ENCODE measurements at regions not wholly inside any gene's neighbourhood (a gene's known extent, or its start where the extent isn't known, plus 50 kb on each side); places are given as distances from the start of the nearest gene placed in this dataset.

DNA sequence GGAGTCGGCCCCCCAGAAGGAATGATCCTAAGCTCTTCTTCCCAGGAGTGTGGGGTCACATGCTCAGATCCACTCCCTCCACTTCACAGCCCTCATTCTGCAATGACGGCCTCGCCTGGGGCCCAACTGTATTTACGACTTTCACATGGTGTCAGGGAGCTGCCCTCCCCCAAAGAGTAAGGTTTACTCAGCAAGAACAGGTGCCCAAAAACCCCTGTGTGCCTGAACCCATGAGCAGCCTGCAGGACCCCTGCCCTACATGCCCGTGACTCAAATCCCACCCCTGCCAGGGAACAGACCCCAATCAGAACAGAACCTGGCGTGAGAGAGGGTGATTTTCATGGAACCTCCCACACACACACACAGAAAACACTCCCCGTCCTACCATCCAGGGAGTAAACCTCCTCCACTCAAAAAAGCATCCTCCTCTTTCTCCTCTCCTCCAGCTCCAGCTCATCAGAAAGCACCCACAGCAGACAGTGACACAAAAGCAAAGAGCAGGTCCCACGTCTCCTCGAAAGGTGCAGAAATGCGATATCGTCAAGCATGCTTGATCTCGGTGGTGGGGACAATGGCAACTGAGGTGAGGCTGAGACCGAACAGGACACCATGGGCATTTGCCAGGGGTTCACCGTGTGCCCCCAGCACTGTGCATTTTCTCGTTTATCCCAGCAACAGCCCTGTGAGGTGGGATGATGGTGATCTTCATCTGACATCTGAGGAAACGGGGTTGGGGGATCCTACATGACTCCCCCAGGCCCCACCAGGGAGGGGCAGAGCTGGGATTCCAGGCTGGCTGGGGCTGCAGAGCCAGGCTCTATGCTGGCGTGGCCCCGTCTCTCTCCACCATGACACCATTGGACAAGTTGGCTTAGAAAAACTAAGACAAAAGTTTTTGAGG is 397.9 kb downstream of the NPHP4 start:
- TF ChIP-seq POLR2A (IDR thresholded peaks at IDR 0.05) (no peak), POLR2AphosphoS5 (IDR thresholded peaks at IDR 0.05) (no peak)

All from prostate gland (tissue), 1 donor.